RWPE1 (cell line): ENCODE measurements at regions not wholly inside any gene's neighbourhood (a gene's known extent, or its start where the extent isn't known, plus 50 kb on each side); places are given as distances from the start of the nearest gene placed in this dataset.

Experiments used
- CTCF ChIA-PET: fragments of 350-600 bp; sonication (Branson Sonifier 250); formaldehyde crosslinking; extraction: SDS; loops from one replicate; lab custom pipeline; 2021; lab: Yijun Ruan, JAX
- POLR2A ChIA-PET: fragments of 400-600 bp; formaldehyde crosslinking; extraction: SDS; loops from one replicate; lab custom pipeline; 2020; ENCODE audit warnings: antibody characterized with exemption; ENCODE audit not compliant: low non-redundant PET; lab: Yijun Ruan, JAX
- DNase-seq: peaks from one replicate; pipeline ENCODE4 v3.0.0; 2012; ENCODE audit warnings: low spot score
- H3K27ac ChIP-seq: fragments of 450-650 bp; 2 replicates; pipeline ENCODE4 v1.5.1; 2017
- TF ChIP-seq, protein P1 (sequence below): fragments of 450-650 bp; conservative IDR thresholded peaks from 2 replicates; pipeline ENCODE4 v1.5.1; 2017; ENCODE audit warnings: low read depth, mild to moderate bottlenecking

DNA sequence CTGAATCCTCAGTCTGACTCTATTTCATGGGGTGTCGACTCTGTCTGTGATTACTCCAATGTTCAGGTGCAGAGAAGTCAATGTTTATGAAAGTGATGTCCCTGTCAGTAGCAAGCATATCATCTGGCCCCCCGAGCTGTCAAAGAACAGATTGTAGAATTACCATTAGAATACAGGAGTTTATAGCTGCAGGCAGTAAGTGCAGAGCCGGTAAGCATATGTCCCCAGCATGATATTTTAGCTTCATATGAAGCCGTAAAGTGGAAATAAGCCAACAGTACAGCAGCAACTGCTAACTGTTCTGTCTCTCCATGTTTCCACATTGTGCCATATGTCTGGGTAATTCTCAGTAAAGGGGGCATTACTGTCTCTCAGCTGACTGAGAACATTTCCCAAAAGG is 541.8 kb downstream of the SOX11 start:
- DNase-seq: no peak
- no peak overlapping the region for H3K27ac ChIP-seq
- ChIA-PET CTCF (no interaction called here), POLR2A (no interaction called here)
- TF ChIP-seq, protein P1, sequence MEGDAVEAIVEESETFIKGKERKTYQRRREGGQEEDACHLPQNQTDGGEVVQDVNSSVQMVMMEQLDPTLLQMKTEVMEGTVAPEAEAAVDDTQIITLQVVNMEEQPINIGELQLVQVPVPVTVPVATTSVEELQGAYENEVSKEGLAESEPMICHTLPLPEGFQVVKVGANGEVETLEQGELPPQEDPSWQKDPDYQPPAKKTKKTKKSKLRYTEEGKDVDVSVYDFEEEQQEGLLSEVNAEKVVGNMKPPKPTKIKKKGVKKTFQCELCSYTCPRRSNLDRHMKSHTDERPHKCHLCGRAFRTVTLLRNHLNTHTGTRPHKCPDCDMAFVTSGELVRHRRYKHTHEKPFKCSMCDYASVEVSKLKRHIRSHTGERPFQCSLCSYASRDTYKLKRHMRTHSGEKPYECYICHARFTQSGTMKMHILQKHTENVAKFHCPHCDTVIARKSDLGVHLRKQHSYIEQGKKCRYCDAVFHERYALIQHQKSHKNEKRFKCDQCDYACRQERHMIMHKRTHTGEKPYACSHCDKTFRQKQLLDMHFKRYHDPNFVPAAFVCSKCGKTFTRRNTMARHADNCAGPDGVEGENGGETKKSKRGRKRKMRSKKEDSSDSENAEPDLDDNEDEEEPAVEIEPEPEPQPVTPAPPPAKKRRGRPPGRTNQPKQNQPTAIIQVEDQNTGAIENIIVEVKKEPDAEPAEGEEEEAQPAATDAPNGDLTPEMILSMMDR: no peak

DNA sequence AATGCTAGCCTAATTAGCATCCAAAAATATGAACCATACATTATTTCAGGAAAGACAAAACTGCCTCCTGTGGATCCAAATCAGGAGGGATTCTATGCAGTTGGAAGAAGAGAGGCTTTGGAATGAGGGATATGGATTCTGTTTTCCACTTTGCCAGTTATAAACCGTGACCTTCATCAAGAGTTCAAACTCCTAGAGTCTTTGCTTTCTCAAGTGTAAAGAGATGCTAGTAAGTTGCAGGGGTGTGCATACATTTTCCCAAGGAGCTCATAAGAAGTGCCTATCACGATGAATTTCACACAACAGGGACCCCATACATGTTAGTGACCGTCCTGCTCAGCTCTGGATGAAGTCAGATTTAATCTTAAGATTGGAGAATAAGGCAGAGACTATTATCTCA is 542.5 kb downstream of the SOX11 start:
- H3K27ac ChIP-seq: no peak overlapping the region
- TF ChIP-seq, protein P1: no peak
- ChIA-PET CTCF (no interaction called here), POLR2A (no interaction called here)
- no peak for DNase-seq

GRCh38 chr2:6236317-6236716 is 544.1 kb downstream of the SOX11 start:
- H3K27ac ChIP-seq: no peak overlapping the region
- TF ChIP-seq, protein P1: no peak
- DNase-seq: no peak
- ChIA-PET CTCF (no interaction called here), POLR2A (no interaction called here)

DNA sequence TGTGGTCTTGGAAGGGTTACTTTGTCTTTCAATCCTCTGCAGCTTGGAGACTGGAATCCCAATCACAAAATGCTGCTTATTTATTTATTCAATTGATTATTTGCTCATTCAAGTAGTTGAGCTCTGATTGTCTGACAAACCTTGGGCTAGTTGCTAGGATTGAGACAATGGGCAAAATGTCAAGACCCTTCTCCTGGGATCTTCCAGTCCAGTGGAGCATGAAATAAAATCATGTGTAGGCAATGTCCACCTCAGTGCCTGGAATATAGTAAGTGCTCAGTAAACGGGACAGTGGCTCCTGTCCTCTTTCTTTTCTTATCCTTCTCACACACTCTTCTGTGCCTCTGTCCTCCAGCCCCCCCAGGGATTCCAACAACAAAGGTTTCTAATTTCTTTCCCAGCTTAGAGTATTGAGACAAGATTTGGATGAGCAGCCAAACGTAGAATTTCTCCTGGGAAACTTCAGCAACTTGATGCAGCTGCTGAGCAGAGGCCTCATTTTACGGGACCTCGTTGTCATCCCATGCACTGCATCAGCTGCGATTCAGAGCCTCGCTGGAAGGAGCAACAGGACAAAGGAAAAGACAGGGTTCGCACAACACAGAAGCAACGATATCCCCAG is 545.0 kb downstream of the SOX11 start:
- H3K27ac ChIP-seq: no peak overlapping the region
- POLR2A ChIA-PET: no interaction called here
- CTCF ChIA-PET: no interaction called here
- TF ChIP-seq, protein P1: no peak
- DNase-seq: no peak

DNA sequence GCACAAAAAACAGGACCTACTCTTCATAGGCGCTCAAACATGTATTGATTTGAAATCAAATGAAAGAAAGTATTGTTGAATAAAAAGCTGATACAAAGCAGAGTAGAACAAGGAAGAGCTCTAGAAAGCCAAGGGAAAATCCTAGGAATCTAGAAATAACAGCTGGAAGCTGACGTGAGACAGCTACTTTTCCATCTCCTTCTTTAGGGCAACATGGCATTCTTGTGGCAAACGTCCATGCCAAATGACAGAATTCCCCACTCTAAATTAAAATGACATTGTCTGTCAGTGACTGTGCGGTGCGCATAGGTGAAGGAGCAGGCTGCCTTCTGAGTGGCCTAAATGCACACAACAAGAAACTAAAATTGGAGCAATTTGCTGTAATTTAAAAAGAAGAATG is 557.4 kb downstream of the SOX11 start:
- TF ChIP-seq, protein P1: no peak
- H3K27ac ChIP-seq: no peak overlapping the region
- ChIA-PET CTCF (no interaction called here), POLR2A (no interaction called here)
- DNase-seq: no peak

DNA sequence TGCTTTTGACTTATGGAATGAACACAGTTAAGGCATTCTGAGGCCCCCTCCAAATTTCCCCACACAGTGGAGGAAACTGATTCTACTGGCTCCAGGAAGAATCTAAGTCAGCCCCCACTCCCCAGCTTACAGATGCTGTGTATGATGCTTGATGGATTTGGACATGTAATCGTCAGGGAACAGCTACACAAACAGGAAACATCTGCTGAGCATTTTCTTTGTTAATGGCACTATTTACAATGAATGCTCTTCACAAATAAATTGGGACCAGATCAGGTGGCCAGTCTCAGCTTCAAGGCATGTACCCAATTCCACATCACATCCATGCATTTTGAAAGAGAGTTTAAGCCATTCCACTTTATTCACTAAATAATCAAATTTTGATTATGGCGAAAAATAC is 562.3 kb downstream of the SOX11 start:
- ChIA-PET CTCF (no interaction called here), POLR2A (no interaction called here)
- TF ChIP-seq, protein P1: no peak
- H3K27ac ChIP-seq: no peak overlapping the region
- no peak for DNase-seq

DNA sequence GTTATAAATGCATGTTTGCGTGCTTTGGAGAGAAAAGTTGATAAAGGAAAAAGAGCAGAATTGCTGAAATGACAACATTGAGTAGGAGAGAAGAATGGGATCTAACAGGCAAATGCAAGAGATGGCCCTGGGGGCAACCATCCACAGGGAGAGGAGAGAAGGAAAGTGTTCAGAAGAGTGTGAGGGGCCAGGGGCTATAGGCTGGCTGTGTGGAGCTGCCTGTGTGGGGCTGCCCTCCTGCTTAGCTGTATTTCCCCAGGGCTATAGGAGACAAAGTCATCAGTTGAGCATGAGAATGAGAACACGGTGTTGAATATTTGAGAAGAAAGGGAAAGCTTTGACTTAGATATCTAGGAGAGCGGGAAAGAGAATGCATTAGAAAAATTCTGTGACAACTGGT is 572.0 kb downstream of the SOX11 start:
- ChIA-PET POLR2A (no interaction called here), CTCF (no interaction called here)
- TF ChIP-seq, protein P1: no peak

More for the DNA sequence above, 572.0 kb downstream of the SOX11 start:
- H3K27ac ChIP-seq: no peak overlapping the region
- no peak for DNase-seq
